ENCODE measurements at regions not wholly inside any gene's neighbourhood (a gene's known extent, or its start where the extent isn't known, plus 50 kb on each side); places are given as distances from the start of the nearest gene placed in this dataset.

DNA sequence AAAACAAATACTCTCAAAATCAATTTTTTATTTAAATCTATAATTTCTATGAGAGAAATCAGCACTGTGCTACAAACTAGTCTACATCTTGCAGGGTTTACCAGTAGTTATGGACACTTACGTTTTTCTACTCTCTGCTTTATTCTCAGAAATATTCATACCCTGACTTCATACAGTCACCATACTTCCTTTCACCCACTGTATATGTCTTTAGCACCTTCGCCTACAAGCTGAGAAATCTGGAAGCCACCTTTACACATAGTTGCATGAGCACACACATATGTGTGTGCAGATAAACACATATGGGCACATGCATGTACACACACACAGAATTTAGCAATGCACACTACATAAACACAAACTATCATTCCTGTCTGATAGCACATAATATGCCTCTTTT, 177.0 kb downstream of the ST8SIA4 start:
- FAIRE-seq (no peak), DNase-seq (ENCODE audit: low read depth, low spot score) (no peak), ATAC-seq (peak; percentile 29; the same call in 2 of the 3 replicates)
- WGBS (ENCODE audit: insufficient coverage, insufficient replicate concordance, low lambda C conversion rate, missing lambda C conversion rate), result 20% methylated on average over 2 of the region's 2 CpGs
- Histone ChIP-seq H3K9ac (ENCODE audit: control insufficient read depth, insufficient read depth, low read length) (no peak overlapping the region), H4K20me1 (ENCODE audit: control insufficient read depth, insufficient read depth) (no peaks in the 10 kb centered on the region), H3K4me3 (no peak overlapping the region), H3K4me2 (ENCODE audit: control insufficient read depth, insufficient read depth) (no peak overlapping the region), H3K27me3 (replicated peaks in 1 of 2; ENCODE audit: control insufficient read depth in 2 of 2, insufficient read depth in 2 of 2, low read length in 1 of 2) (no peaks in the 10 kb centered on the region), H2AFZ (ENCODE audit: control insufficient read depth, low read depth, low read length) (no peak overlapping the region), H3K27ac (ENCODE audit: control insufficient read depth, insufficient read depth) (no peak overlapping the region), H3K79me2 (ENCODE audit: control insufficient read depth, insufficient read depth, low read length) (no peaks in the 10 kb centered on the region), H3K4me1 (ENCODE audit: control insufficient read depth, insufficient read depth, low read length) (no peaks in the 10 kb centered on the region), H3K9me3 (replicated peaks; ENCODE audit: control insufficient read depth, insufficient read depth, low read length) (no peaks in the 10 kb centered on the region), H3K36me3 (ENCODE audit: control insufficient read depth in 2 of 2, insufficient read depth in 2 of 2, low read length in 1 of 2) (no peaks in the 10 kb centered on the region)
- BruUV-seq (replicated peaks), result no TSS peak
- TF ChIP-seq RAD21 (IDR thresholded peaks at IDR 0.05; ENCODE audit: insufficient read depth, low read depth, low read length), result no peak
- TF ChIP-seq SMAD1 (IDR thresholded peaks at IDR 0.05; ENCODE audit: low read depth, partially characterized antibody), result no peak
- TF ChIP-seq ZBED1 (IDR thresholded peaks at IDR 0.05; ENCODE audit: borderline replicate concordance), result no peak
- no peak for TF ChIP-seq RAD51 (IDR thresholded peaks at IDR 0.05)
- no peak for TF ChIP-seq SMARCA5 (IDR thresholded peaks at IDR 0.05)
- TF ChIP-seq SP1 (IDR thresholded peaks at IDR 0.05; ENCODE audit: low read depth, low read length), result no peak
- TF ChIP-seq PAX8 (IDR thresholded peaks at IDR 0.05), result no peak
- TF ChIP-seq YBX1 (IDR thresholded peaks at IDR 0.05), result no peak
- TF ChIP-seq RB1 (IDR thresholded peaks at IDR 0.05; ENCODE audit: borderline replicate concordance), result no peak
- no peak for TF ChIP-seq ESRRA (IDR thresholded peaks at IDR 0.05; ENCODE audit: low read length)
- TF ChIP-seq, protein P1, sequence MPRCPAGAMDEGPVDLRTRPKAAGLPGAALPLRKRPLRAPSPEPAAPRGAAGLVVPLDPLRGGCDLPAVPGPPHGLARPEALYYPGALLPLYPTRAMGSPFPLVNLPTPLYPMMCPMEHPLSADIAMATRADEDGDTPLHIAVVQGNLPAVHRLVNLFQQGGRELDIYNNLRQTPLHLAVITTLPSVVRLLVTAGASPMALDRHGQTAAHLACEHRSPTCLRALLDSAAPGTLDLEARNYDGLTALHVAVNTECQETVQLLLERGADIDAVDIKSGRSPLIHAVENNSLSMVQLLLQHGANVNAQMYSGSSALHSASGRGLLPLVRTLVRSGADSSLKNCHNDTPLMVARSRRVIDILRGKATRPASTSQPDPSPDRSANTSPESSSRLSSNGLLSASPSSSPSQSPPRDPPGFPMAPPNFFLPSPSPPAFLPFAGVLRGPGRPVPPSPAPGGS (IDR thresholded peaks at IDR 0.05; ENCODE audit: borderline replicate concordance, insufficient read depth, low read depth, low read length, poor library complexity, severe bottlenecking), result no peak
- TF ChIP-seq, protein P2, sequence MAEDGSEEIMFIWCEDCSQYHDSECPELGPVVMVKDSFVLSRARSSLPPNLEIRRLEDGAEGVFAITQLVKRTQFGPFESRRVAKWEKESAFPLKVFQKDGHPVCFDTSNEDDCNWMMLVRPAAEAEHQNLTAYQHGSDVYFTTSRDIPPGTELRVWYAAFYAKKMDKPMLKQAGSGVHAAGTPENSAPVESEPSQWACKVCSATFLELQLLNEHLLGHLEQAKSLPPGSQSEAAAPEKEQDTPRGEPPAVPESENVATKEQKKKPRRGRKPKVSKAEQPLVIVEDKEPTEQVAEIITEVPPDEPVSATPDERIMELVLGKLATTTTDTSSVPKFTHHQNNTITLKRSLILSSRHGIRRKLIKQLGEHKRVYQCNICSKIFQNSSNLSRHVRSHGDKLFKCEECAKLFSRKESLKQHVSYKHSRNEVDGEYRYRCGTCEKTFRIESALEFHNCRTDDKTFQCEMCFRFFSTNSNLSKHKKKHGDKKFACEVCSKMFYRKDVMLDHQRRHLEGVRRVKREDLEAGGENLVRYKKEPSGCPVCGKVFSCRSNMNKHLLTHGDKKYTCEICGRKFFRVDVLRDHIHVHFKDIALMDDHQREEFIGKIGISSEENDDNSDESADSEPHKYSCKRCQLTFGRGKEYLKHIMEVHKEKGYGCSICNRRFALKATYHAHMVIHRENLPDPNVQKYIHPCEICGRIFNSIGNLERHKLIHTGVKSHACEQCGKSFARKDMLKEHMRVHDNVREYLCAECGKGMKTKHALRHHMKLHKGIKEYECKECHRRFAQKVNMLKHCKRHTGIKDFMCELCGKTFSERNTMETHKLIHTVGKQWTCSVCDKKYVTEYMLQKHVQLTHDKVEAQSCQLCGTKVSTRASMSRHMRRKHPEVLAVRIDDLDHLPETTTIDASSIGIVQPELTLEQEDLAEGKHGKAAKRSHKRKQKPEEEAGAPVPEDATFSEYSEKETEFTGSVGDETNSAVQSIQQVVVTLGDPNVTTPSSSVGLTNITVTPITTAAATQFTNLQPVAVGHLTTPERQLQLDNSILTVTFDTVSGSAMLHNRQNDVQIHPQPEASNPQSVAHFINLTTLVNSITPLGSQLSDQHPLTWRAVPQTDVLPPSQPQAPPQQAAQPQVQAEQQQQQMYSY (CRISPR knock-in tag; IDR thresholded peaks at IDR 0.05), result no peak
- no peak for TF ChIP-seq NFXL1 (IDR thresholded peaks at IDR 0.05; ENCODE audit: borderline replicate concordance)
- TF ChIP-seq, protein P3, sequence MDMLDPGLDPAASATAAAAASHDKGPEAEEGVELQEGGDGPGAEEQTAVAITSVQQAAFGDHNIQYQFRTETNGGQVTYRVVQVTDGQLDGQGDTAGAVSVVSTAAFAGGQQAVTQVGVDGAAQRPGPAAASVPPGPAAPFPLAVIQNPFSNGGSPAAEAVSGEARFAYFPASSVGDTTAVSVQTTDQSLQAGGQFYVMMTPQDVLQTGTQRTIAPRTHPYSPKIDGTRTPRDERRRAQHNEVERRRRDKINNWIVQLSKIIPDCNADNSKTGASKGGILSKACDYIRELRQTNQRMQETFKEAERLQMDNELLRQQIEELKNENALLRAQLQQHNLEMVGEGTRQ (IDR thresholded peaks at IDR 0.05; ENCODE audit: borderline replicate concordance, low read depth, low read length), result no peak
- no peak for TF ChIP-seq NBN (IDR thresholded peaks at IDR 0.05)
- TF ChIP-seq NRF1 (conservative IDR thresholded peaks at IDR 0.05; ENCODE audit: low read depth, low read length), result no peak
- ChIA-PET SMC1A (ENCODE audit: uncharacterized antibody, unreplicated experiment) (interaction anchor here (0.6 to 1.3 kb wide), 3 partner anchors 9 to 270 kb away, joined by 3 read pairs; no protein-coding TSS in a partner anchor), RAD21 (ENCODE audit: unreplicated experiment) (no interaction called here), POLR2A (interaction anchor here (0.5 kb wide), 1 partner anchor 252 kb away, joined by 4 read pairs; no protein-coding TSS in a partner anchor), CTCF (interaction anchor here (1.1 to 1.7 kb wide), 2 partner anchors 10 to 48 kb away, joined by 3 read pairs; no protein-coding TSS in a partner anchor)
- intact Hi-C loops (cut with micrococcal nuclease; ENCODE audit: unreplicated experiment) (no loop called here), in situ Hi-C loops (cut with MboI) (no loop called here)
